Ovary (tissue), 7 donors: ENCODE measurements at regions not wholly inside any gene's neighbourhood (a gene's known extent, or its start where the extent isn't known, plus 50 kb on each side); places are given as distances from the start of the nearest gene placed in this dataset.

ENCODE experiments used
- DNase-seq, 5 donors: peaks; one replicate each; pipeline ENCODE4 v3.0.0-alpha.2; 2019 to 2020
- H3K27ac ChIP-seq, 2 donors: fragments of 200-600 bp; one replicate each; pipeline versions ENCODE4 v1.5.1 to v1.8.0; 2019 to 2022
- H3K27me3 ChIP-seq: fragments of 200-600 bp; one replicate; pipeline ENCODE4 v1.8.0; 2022
- H3K36me3 ChIP-seq: fragments of 200-600 bp; sonication (generic); one replicate; pipeline ENCODE4 v1.5.1; 2019
- H3K4me1 ChIP-seq: one replicate; pipeline ENCODE4 v1.8.1; 2013; ENCODE audit warnings: mild to moderate bottlenecking, moderate library complexity; ENCODE audit not compliant: insufficient read depth
- H3K4me3 ChIP-seq: fragments of 200-600 bp; sonication (generic); one replicate; pipeline ENCODE4 v1.5.1; 2017
- H3K9me3 ChIP-seq, 2 donors: fragments of 200-600 bp in 1 of 2; sonication (generic) in 1 of 2; one replicate each; pipeline versions ENCODE4 v1.5.1 to v1.8.1; 2013 to 2019; ENCODE audit warnings: mild to moderate bottlenecking in 1 of 2, moderate library complexity in 1 of 2
- CTCF ChIP-seq, 3 donors: fragments of 450-650 bp in 2 of 3; fragments of 200-600 bp in 1 of 3; IDR thresholded peaks; one replicate each; pipeline versions ENCODE4 v1.5.1 to v1.8.0; 2016 to 2022; ENCODE audit warnings: antibody characterized with exemption in 3 of 3, mild to moderate bottlenecking in 1 of 3
- EP300 ChIP-seq: sonication (generic); formaldehyde crosslinking; IDR thresholded peaks from one replicate; pipeline ENCODE4 v1.6.1; 2017; ENCODE audit warnings: antibody characterized with exemption
- POLR2A ChIP-seq: fragments of 450-650 bp; IDR thresholded peaks from one replicate; pipeline ENCODE4 v1.6.1; 2017; ENCODE audit warnings: antibody characterized with exemption, mild to moderate bottlenecking, moderate library complexity
- WGBS, 3 donors: extraction: QIAGEN DNeasy Blood & Tissue Kit in 1 of 3; methylation state at CpG; one replicate each; pipeline versions ENCODE4 v1.1.5 to v1.1.7; 2013 to 2017; 5-methylcytosine and 5-hydroxymethylcytosine counted together
- intact Hi-C, 4 donors: fragments of 100-400 bp; cut with DNase I; formaldehyde crosslinking; loops; one replicate each; pipeline versions ENCODE4 v1.11.0 to v1.15.1; 2022 to 2023
- donor health status: DM: no; HTN: no; CAD: no; lungs with moderate emphysema.
- donor health status: DM: no; HTN: no; CAD: no.
- donor health status: Bipolar disorder and iron deficiency.
- donor health status: DM: no; HTN: no; CAD: no.
- donor health status: DM: yes; HTN: yes; CAD: no.

- intact Hi-C loops: no loop called here
- Histone ChIP-seq H3K4me3 (no peak overlapping the region), H3K4me1 (no peaks in the 10 kb centered on the region), H3K27ac (no peak overlapping the region), H3K36me3 (no peaks in the 10 kb centered on the region), H3K27me3 (no peaks in the 10 kb centered on the region), H3K9me3 (no peaks in the 10 kb centered on the region)
- TF ChIP-seq EP300 (no peak), POLR2A (no peak), CTCF (IDR thresholded peaks at IDR 0.05) (no peak)
- DNase-seq: no peak
- WGBS, 3 donors: 80 to 88% (median 85%) methylated on average over 7 of the region's 7 CpGs
Measured at GRCh38 chr16:6918646-6919045, 414.0 kb upstream of the RBFOX1 start.

- WGBS, 3 donors: 86 to 90% (median 87%) methylated on average over 2 of the region's 2 CpGs
- intact Hi-C loops: no loop called here
- Histone ChIP-seq H3K27me3 (no peaks in the 10 kb centered on the region), H3K9me3 (no peaks in the 10 kb centered on the region), H3K4me1 (no peaks in the 10 kb centered on the region), H3K36me3 (no peaks in the 10 kb centered on the region), H3K4me3 (no peak overlapping the region), H3K27ac (no peak overlapping the region)
- DNase-seq: no peak
- TF ChIP-seq POLR2A (no peak), CTCF (IDR thresholded peaks at IDR 0.05) (no peak), EP300 (no peak)
Measured at GRCh38 chr16:6916946-6917345, 415.7 kb upstream of the RBFOX1 start.

GRCh38 chr16:6913566-6913965, 419.1 kb upstream of the RBFOX1 start:
- Histone ChIP-seq H3K9me3 (no peaks in the 10 kb centered on the region), H3K36me3 (no peaks in the 10 kb centered on the region), H3K4me1 (no peaks in the 10 kb centered on the region), H3K4me3 (no peak overlapping the region), H3K27ac (no peak overlapping the region), H3K27me3 (no peaks in the 10 kb centered on the region)
- WGBS, 3 donors: 74 to 86% (median 80%) methylated on average over 5 of the region's 5 CpGs
- TF ChIP-seq EP300 (no peak), CTCF (IDR thresholded peaks at IDR 0.05) (no peak), POLR2A (no peak)
- no peak for DNase-seq
- intact Hi-C loops: no loop called here

- WGBS, 3 donors: 26 to 33% (median 30%) methylated on average over 5 of the region's 5 CpGs
- no peak for DNase-seq
- no peak overlapping the region for H3K27ac ChIP-seq
- H3K4me1 ChIP-seq: no peaks in the 10 kb centered on the region
- TF ChIP-seq CTCF (IDR thresholded peaks at IDR 0.05): no peak
- TF ChIP-seq EP300: no peak
- no peak for TF ChIP-seq POLR2A
- no peaks in the 10 kb centered on the region for H3K27me3 ChIP-seq
- no peaks in the 10 kb centered on the region for H3K36me3 ChIP-seq
- intact Hi-C loops: no loop called here
- no peaks in the 10 kb centered on the region for H3K9me3 ChIP-seq
- no peak overlapping the region for H3K4me3 ChIP-seq
Measured at GRCh38 chr16:6910301-6910700, 422.3 kb upstream of the RBFOX1 start.

GRCh38 chr16:6905601-6906000, 427.0 kb upstream of the RBFOX1 start:
- H3K36me3 ChIP-seq: no peaks in the 10 kb centered on the region
- TF ChIP-seq CTCF (IDR thresholded peaks at IDR 0.05): no peak
- TF ChIP-seq EP300: no peak
- no peak for TF ChIP-seq POLR2A
- H3K27me3 ChIP-seq: no peaks in the 10 kb centered on the region
- H3K4me1 ChIP-seq: no peaks in the 10 kb centered on the region
- intact Hi-C loops: no loop called here
- no peak for DNase-seq
- no peak overlapping the region for H3K27ac ChIP-seq
- WGBS, 3 donors: 66 to 68% (median 68%) methylated on average over 3 of the region's 3 CpGs
- no peak overlapping the region for H3K4me3 ChIP-seq
- H3K9me3 ChIP-seq: no peaks in the 10 kb centered on the region
